NCI-H2196 (cell line): ENCODE measurements at regions not wholly inside any gene's neighbourhood (a gene's known extent, or its start where the extent isn't known, plus 50 kb on each side); places are given as distances from the start of the nearest gene placed in this dataset.

ENCODE experiments used
- DNase-seq: peaks from one replicate; lab custom pipeline; 2025; ENCODE audit not compliant: unreplicated experiment; lab: John Stamatoyannopoulos, UW

GRCh38 chr5:5021436-5021835, 118.7 kb upstream of the ADAMTS16 start:
- DNase-seq: no peak

- DNase-seq: no peak
Measured at GRCh38 chr5:5025098-5025773, 114.9 kb upstream of the ADAMTS16 start.

GRCh38 chr5:5025774-5026408, 114.2 kb upstream of the ADAMTS16 start:
- DNase-seq: peak; percentile 33

- DNase-seq: no peak
Measured at GRCh38 chr5:5026409-5026785, 113.7 kb upstream of the ADAMTS16 start.

- DNase-seq: no peak
Measured at GRCh38 chr5:5031665-5032064, 108.5 kb upstream of the ADAMTS16 start.

- DNase-seq: no peak
Measured at GRCh38 chr5:5037674-5038073, 102.5 kb upstream of the ADAMTS16 start.

GRCh38 chr5:5039918-5040317, 100.2 kb upstream of the ADAMTS16 start:
- DNase-seq: no peak

GRCh38 chr5:5040712-5041111, 99.4 kb upstream of the ADAMTS16 start:
- DNase-seq: no peak

- no peak for DNase-seq
Measured at GRCh38 chr5:5042806-5043205, 97.3 kb upstream of the ADAMTS16 start.

- DNase-seq: no peak
Measured at GRCh38 chr5:5043346-5043745, 96.8 kb upstream of the ADAMTS16 start.

GRCh38 chr5:5044247-5044840, 95.8 kb upstream of the ADAMTS16 start:
- DNase-seq: no peak

- DNase-seq: no peak
Measured at GRCh38 chr5:5046680-5047502, 93.2 kb upstream of the ADAMTS16 start.

GRCh38 chr5:5050801-5051200, 89.3 kb upstream of the ADAMTS16 start:
- DNase-seq: no peak

GRCh38 chr5:5055712-5056111, 84.4 kb upstream of the ADAMTS16 start:
- no peak for DNase-seq

- no peak for DNase-seq
Measured at GRCh38 chr5:5061836-5062235, 78.3 kb upstream of the ADAMTS16 start.

- no peak for DNase-seq
Measured at GRCh38 chr5:5062525-5063302, 77.4 kb upstream of the ADAMTS16 start.

- no peak for DNase-seq
Measured at GRCh38 chr5:5063533-5063953, 76.6 kb upstream of the ADAMTS16 start.

GRCh38 chr5:5065472-5065871, 74.7 kb upstream of the ADAMTS16 start:
- no peak for DNase-seq

- no peak for DNase-seq
Measured at GRCh38 chr5:5066276-5067186, 73.6 kb upstream of the ADAMTS16 start.

- no peak for DNase-seq
Measured at GRCh38 chr5:5069851-5070250, 70.3 kb upstream of the ADAMTS16 start.
